ENCODE measurements at regions not wholly inside any gene's neighbourhood (a gene's known extent, or its start where the extent isn't known, plus 50 kb on each side); places are given as distances from the start of the nearest gene placed in this dataset.

- no peak overlapping the region for H3K4me3 ChIP-seq (ENCODE audit: low read depth, low read length)
- no peak for TF ChIP-seq CTCF (IDR thresholded peaks at IDR 0.05; ENCODE audit: borderline replicate concordance, insufficient read depth, low read depth, low read length)
These were observed 406.1 kb upstream of the ALCAM start for GRCh38 chr3:104960579-104960978.

GRCh38 chr3:104961851-104962250 lies 404.9 kb upstream of the ALCAM start:
- TF ChIP-seq CTCF (IDR thresholded peaks at IDR 0.05; ENCODE audit: borderline replicate concordance, insufficient read depth, low read depth, low read length), result no peak
- H3K4me3 ChIP-seq (ENCODE audit: low read depth, low read length), result no peak overlapping the region

GRCh38 chr3:104974316-104974715 lies 392.4 kb upstream of the ALCAM start:
- no peak for TF ChIP-seq CTCF (IDR thresholded peaks at IDR 0.05; ENCODE audit: borderline replicate concordance, insufficient read depth, low read depth, low read length)
- no peak overlapping the region for H3K4me3 ChIP-seq (ENCODE audit: low read depth, low read length)

- no peak for TF ChIP-seq CTCF (IDR thresholded peaks at IDR 0.05; ENCODE audit: borderline replicate concordance, insufficient read depth, low read depth, low read length)
- no peak overlapping the region for H3K4me3 ChIP-seq (ENCODE audit: low read depth, low read length)
These were observed 389.0 kb upstream of the ALCAM start for GRCh38 chr3:104977719-104978118.

GRCh38 chr3:104982130-104982529 lies 384.6 kb upstream of the ALCAM start:
- no peak for TF ChIP-seq CTCF (IDR thresholded peaks at IDR 0.05; ENCODE audit: borderline replicate concordance, insufficient read depth, low read depth, low read length)
- H3K4me3 ChIP-seq (ENCODE audit: low read depth, low read length), result no peak overlapping the region

GRCh38 chr3:104987859-104988258 lies 378.9 kb upstream of the ALCAM start:
- TF ChIP-seq CTCF (IDR thresholded peaks at IDR 0.05; ENCODE audit: borderline replicate concordance, insufficient read depth, low read depth, low read length), result no peak
- H3K4me3 ChIP-seq (ENCODE audit: low read depth, low read length), result no peak overlapping the region

- no peak for TF ChIP-seq CTCF (IDR thresholded peaks at IDR 0.05; ENCODE audit: borderline replicate concordance, insufficient read depth, low read depth, low read length)
- H3K4me3 ChIP-seq (ENCODE audit: low read depth, low read length), result no peak overlapping the region
These were observed 378.2 kb upstream of the ALCAM start for GRCh38 chr3:104988496-104988895.
